Loucy (cell line): ENCODE measurements at regions not wholly inside any gene's neighbourhood (a gene's known extent, or its start where the extent isn't known, plus 50 kb on each side); places are given as distances from the start of the nearest gene placed in this dataset.
A peak's percentile ranks its signal among the peaks of the same experiment; 100 is the strongest.

Experiments used
- H2AFZ ChIP-seq: fragments of 200-600 bp; sonication (generic); 2 replicates; pipeline ENCODE4 v1.6.0; 2016; ENCODE audit warnings: antibody characterized with exemption, mild to moderate bottlenecking, low read length, moderate library complexity
- H3F3A ChIP-seq: fragments of 200-600 bp; 2 replicates; pipeline ENCODE4 v1.6.0; 2016; ENCODE audit warnings: antibody characterized with exemption, low read depth, mild to moderate bottlenecking
- H3K27me3 ChIP-seq: fragments of 200-600 bp; sonication (generic); 2 replicates; pipeline ENCODE4 v1.6.1; 2014; ENCODE audit warnings: low read length, mild to moderate bottlenecking; ENCODE audit not compliant: insufficient read depth, poor library complexity, severe bottlenecking
- H3K36me3 ChIP-seq: fragments of 200-600 bp; sonication (generic); 2 replicates; pipeline ENCODE4 v1.6.1; 2016; ENCODE audit warnings: low read length; ENCODE audit not compliant: insufficient read depth
- H3K4me1 ChIP-seq: fragments of 200-600 bp; sonication (generic); 2 replicates; pipeline ENCODE4 v1.5.1; 2014; ENCODE audit warnings: low read length, mild to moderate bottlenecking; ENCODE audit not compliant: insufficient read depth, poor library complexity, severe bottlenecking
- H3K4me2 ChIP-seq: fragments of 200-600 bp; sonication (generic); 2 replicates; pipeline ENCODE4 v1.6.0; 2014; ENCODE audit warnings: antibody characterized with exemption, low read length, low read depth, mild to moderate bottlenecking; ENCODE audit not compliant: poor library complexity, severe bottlenecking
- H3K4me3 ChIP-seq: fragments of 200-600 bp; sonication (generic); 2 replicates; pipeline ENCODE4 v1.5.1; 2014; ENCODE audit warnings: low read length, mild to moderate bottlenecking, mixed read lengths; ENCODE audit not compliant: poor library complexity, severe bottlenecking
- H3K79me2 ChIP-seq: fragments of 200-600 bp; sonication (generic); 2 replicates; pipeline ENCODE4 v1.6.1; 2014; ENCODE audit warnings: low read length; ENCODE audit not compliant: insufficient read depth
- H3K9ac ChIP-seq: fragments of 200-600 bp; sonication (generic); 2 replicates; pipeline ENCODE4 v1.6.0; 2014; ENCODE audit warnings: mild to moderate bottlenecking, low read depth, low read length, moderate library complexity; ENCODE audit not compliant: poor library complexity, severe bottlenecking
- H3K9me2 ChIP-seq: fragments of 200-600 bp; sonication (generic); replicated peaks from 2 replicates; pipeline ENCODE4 v1.6.1; 2016; ENCODE audit warnings: low read depth, low read length, mixed read lengths
- H3K9me3 ChIP-seq: fragments of 200-600 bp; sonication (generic); 2 replicates; pipeline ENCODE4 v1.6.1; 2014; ENCODE audit warnings: mild to moderate bottlenecking, antibody characterized with exemption, low read length, low read depth; ENCODE audit not compliant: insufficient read depth
- H4K20me1 ChIP-seq: fragments of 200-600 bp; sonication (generic); 2 replicates; pipeline ENCODE4 v1.6.0; 2014; ENCODE audit warnings: antibody characterized with exemption, low read length, mild to moderate bottlenecking; ENCODE audit not compliant: insufficient read depth, poor library complexity, severe bottlenecking
- EZH2phosphoT487 ChIP-seq: fragments of 200-600 bp; IDR thresholded peaks from 2 replicates; pipeline ENCODE4 v1.6.1; 2018; ENCODE audit warnings: antibody characterized with exemption, mild to moderate bottlenecking, moderate library complexity, borderline replicate concordance
- TF ChIP-seq, protein P1 (sequence below): fragments of 200-600 bp; sonication (generic); conservative IDR thresholded peaks from 2 replicates; pipeline ENCODE4 v1.5.1; 2014; ENCODE audit warnings: mild to moderate bottlenecking, antibody characterized with exemption, low read length

DNA sequence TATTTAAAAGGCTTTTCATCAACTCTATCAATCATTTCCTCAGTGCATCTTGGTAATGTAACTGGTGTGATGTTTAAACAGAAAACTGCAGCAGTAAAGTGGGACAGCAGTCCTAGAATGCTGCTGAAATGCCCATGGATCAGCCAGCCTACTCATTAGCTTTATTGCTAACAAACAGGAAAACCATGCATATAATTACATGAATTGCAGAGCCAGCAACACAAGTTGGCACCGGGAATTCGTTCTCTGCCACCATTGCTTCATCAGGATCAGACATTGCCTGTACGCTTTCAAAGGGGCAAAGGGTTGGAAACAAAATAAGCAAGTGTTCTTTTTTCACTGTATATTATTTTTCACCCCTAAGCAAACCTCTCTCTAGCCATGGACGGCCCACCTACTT is 276.2 kb upstream of the LRRC7 start:
- Histone ChIP-seq H3K9me3 (no peaks in the 10 kb centered on the region), H3K4me3 (no peak overlapping the region), H3K27me3 (no peaks in the 10 kb centered on the region), H3K4me2 (no peak overlapping the region), H3K9ac (no peak overlapping the region), H3K4me1 (peaks cover 5% of the 10 kb centered on the region), H4K20me1 (no peaks in the 10 kb centered on the region), H3K36me3 (no peaks in the 10 kb centered on the region), H3F3A (no peaks in the 10 kb centered on the region), H3K9me2 (no peaks in the 10 kb centered on the region), H2AFZ (no peak overlapping the region), H3K79me2 (no peaks in the 10 kb centered on the region)
- TF ChIP-seq EZH2phosphoT487: no peak
- TF ChIP-seq, protein P1, sequence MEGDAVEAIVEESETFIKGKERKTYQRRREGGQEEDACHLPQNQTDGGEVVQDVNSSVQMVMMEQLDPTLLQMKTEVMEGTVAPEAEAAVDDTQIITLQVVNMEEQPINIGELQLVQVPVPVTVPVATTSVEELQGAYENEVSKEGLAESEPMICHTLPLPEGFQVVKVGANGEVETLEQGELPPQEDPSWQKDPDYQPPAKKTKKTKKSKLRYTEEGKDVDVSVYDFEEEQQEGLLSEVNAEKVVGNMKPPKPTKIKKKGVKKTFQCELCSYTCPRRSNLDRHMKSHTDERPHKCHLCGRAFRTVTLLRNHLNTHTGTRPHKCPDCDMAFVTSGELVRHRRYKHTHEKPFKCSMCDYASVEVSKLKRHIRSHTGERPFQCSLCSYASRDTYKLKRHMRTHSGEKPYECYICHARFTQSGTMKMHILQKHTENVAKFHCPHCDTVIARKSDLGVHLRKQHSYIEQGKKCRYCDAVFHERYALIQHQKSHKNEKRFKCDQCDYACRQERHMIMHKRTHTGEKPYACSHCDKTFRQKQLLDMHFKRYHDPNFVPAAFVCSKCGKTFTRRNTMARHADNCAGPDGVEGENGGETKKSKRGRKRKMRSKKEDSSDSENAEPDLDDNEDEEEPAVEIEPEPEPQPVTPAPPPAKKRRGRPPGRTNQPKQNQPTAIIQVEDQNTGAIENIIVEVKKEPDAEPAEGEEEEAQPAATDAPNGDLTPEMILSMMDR: no peak

DNA sequence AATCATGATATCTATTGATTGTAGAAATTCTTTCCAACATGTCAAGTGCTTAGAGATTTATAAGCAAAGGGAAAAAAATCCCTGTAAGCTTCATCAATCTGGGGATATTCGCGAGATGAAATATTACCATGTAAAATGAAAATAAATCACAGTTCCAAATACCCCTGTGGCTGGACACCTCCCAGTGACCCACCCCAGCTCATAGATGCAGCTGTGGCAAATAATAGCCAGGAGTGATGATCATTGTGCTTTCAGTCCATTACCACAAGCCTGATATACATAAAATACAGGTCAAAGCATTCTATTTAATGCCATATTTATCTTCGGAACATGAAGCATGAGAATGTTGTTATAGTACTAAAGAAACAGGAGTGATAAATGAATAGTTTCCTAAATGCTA is 274.9 kb upstream of the LRRC7 start:
- no peaks in the 10 kb centered on the region for H3K9me2 ChIP-seq
- no peaks in the 10 kb centered on the region for H3K79me2 ChIP-seq
- H3K36me3 ChIP-seq: no peaks in the 10 kb centered on the region
- H3K9ac ChIP-seq: no peak overlapping the region
- H3K9me3 ChIP-seq: no peaks in the 10 kb centered on the region
- no peak overlapping the region for H2AFZ ChIP-seq
- no peak overlapping the region for H3K4me3 ChIP-seq
- H3K4me1 ChIP-seq: peaks cover 5% of the 10 kb centered on the region
- H3K4me2 ChIP-seq: no peak overlapping the region
- no peaks in the 10 kb centered on the region for H3K27me3 ChIP-seq
- no peaks in the 10 kb centered on the region for H3F3A ChIP-seq
- no peaks in the 10 kb centered on the region for H4K20me1 ChIP-seq
- no peak for TF ChIP-seq EZH2phosphoT487
- TF ChIP-seq, protein P1: no peak

DNA sequence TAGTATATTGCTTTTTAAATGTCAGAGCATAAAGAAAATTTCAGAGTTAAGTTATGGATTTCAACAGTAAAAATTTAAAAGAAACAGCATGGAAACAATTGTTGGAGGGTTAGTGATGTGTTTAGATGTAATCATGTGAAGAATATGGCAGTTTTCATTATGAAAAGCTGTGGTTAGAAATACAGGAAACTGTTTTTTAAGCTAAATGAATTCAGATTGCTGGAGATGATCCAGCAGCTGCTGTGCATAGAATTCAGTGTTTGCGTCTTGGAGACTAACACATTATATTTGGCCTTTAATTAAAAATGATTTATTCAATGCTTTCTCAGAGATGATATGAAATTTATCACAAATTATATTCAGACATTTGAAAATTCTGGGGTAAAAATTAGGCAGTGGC is 273.6 kb upstream of the LRRC7 start:
- H3F3A ChIP-seq: no peaks in the 10 kb centered on the region
- H3K9me3 ChIP-seq: no peaks in the 10 kb centered on the region
- H3K4me1 ChIP-seq: peaks cover 5% of the 10 kb centered on the region
- H3K4me2 ChIP-seq: peak overlapping the region; percentile 25
- no peaks in the 10 kb centered on the region for H3K9me2 ChIP-seq
- no peak overlapping the region for H2AFZ ChIP-seq
- H3K27me3 ChIP-seq: no peaks in the 10 kb centered on the region
- H3K36me3 ChIP-seq: no peaks in the 10 kb centered on the region
- no peaks in the 10 kb centered on the region for H4K20me1 ChIP-seq
- no peak for TF ChIP-seq EZH2phosphoT487
- TF ChIP-seq, protein P1: no peak
- H3K4me3 ChIP-seq: no peak overlapping the region
- no peaks in the 10 kb centered on the region for H3K79me2 ChIP-seq
- no peak overlapping the region for H3K9ac ChIP-seq
